ENCODE measurements at regions not wholly inside any gene's neighbourhood (a gene's known extent, or its start where the extent isn't known, plus 50 kb on each side); places are given as distances from the start of the nearest gene placed in this dataset.

DNA sequence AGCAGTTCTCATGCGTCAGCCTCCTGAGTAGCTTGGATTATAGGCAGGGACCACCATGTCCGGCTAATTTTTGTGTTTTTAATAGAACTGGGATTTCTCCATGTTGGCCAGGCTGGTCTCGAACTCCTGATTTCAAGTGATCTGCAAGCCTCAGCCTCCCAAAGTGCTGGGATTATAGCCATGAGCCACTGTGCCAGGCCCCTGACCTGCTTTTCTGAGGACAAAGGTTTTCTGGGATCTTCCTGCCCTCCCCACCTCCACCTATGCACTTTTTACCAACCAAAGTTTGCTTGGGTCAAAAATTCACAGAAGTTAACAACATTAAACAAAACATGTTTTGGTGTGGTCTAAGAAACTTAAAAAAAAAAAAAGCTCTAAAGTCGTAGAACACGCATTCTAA lies 259.9 kb downstream of the HAUS1 start:
- no peaks in the 10 kb centered on the region for H3K9me2 ChIP-seq (ENCODE audit: insufficient read depth)
- no peak overlapping the region for H3K27ac ChIP-seq
- in situ Hi-C loops (cut with MboI): no loop called here
- H3K4me1 ChIP-seq (ENCODE audit: insufficient read depth): no peaks in the 10 kb centered on the region
- H3K4me3 ChIP-seq: no peak overlapping the region
- no peak overlapping the region for H3K9ac ChIP-seq
- H3K36me3 ChIP-seq (ENCODE audit: low read depth): no peaks in the 10 kb centered on the region
- WGBS, 2 experiments (ENCODE audit: low coverage in 1 of 2, low lambda C conversion rate in 2 of 2, missing lambda C conversion rate in 2 of 2): 38 to 47% methylated on average over 5 of the region's 5 CpGs
- no peak overlapping the region for H3K4me2 ChIP-seq (ENCODE audit: unreplicated experiment)
- H3K79me2 ChIP-seq (ENCODE audit: insufficient read depth): no peaks in the 10 kb centered on the region
- H4K20me1 ChIP-seq (ENCODE audit: insufficient read depth): no peaks in the 10 kb centered on the region
- H3K9me3 ChIP-seq (ENCODE audit: low read depth): no peaks in the 10 kb centered on the region
- peaks cover 3% of the 10 kb centered on the region; the same call in 1 of the 2 replicates for H3K27me3 ChIP-seq (replicated peaks; ENCODE audit: insufficient read depth)
- H3F3A ChIP-seq (ENCODE audit: insufficient read depth): no peaks in the 10 kb centered on the region
- H2AFZ ChIP-seq: no peak overlapping the region
- no peak for TF ChIP-seq EZH2 (IDR thresholded peaks at IDR 0.05; ENCODE audit: insufficient read depth, poor library complexity, severe bottlenecking)
- TF ChIP-seq EZH2phosphoT487 (IDR thresholded peaks at IDR 0.05; ENCODE audit: insufficient read depth, low read depth): no peak
- no peak for DNase-seq

DNA sequence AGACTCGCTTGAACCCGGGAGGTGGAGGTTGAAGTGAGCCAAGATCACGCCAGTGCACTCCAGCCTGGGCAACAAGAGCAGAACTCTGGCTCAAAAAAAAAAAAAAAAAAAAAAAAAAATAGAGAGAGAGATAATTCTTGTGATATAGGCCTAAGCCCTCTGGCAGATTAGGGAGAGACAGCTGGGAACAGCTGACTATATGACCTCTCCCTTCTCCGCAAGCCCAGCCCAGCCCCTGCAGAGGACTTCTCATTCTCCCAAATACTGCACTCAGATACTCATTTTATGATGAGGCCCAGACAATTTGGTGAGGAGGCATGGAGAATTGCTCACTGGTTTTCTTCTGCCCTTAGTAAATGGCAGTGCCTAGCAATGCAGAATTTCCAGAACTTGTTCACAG lies 262.0 kb downstream of the HAUS1 start:
- in situ Hi-C loops (cut with MboI): no loop called here
- Histone ChIP-seq H3K9me3 (ENCODE audit: low read depth) (no peaks in the 10 kb centered on the region), H4K20me1 (ENCODE audit: insufficient read depth) (no peaks in the 10 kb centered on the region), H3K4me1 (ENCODE audit: insufficient read depth) (no peaks in the 10 kb centered on the region), H3K4me2 (ENCODE audit: unreplicated experiment) (no peak overlapping the region), H3K9me2 (ENCODE audit: insufficient read depth) (no peaks in the 10 kb centered on the region), H3K27ac (no peak overlapping the region), H3K4me3 (no peak overlapping the region), H3K36me3 (ENCODE audit: low read depth) (no peaks in the 10 kb centered on the region), H3K9ac (no peak overlapping the region), H2AFZ (no peak overlapping the region), H3K27me3 (replicated peaks; ENCODE audit: insufficient read depth) (peaks cover 6% of the 10 kb centered on the region; the same call in 1 of the 2 replicates), H3K79me2 (ENCODE audit: insufficient read depth) (no peaks in the 10 kb centered on the region), H3F3A (ENCODE audit: insufficient read depth) (no peaks in the 10 kb centered on the region)
- TF ChIP-seq EZH2 (IDR thresholded peaks at IDR 0.05; ENCODE audit: insufficient read depth, poor library complexity, severe bottlenecking) (no peak), EZH2phosphoT487 (IDR thresholded peaks at IDR 0.05; ENCODE audit: insufficient read depth, low read depth) (no peak)
- WGBS, 2 experiments (ENCODE audit: low coverage in 1 of 2, low lambda C conversion rate in 2 of 2, missing lambda C conversion rate in 2 of 2): 65 to 68% methylated on average over 4 of the region's 4 CpGs
- no peak for DNase-seq

DNA sequence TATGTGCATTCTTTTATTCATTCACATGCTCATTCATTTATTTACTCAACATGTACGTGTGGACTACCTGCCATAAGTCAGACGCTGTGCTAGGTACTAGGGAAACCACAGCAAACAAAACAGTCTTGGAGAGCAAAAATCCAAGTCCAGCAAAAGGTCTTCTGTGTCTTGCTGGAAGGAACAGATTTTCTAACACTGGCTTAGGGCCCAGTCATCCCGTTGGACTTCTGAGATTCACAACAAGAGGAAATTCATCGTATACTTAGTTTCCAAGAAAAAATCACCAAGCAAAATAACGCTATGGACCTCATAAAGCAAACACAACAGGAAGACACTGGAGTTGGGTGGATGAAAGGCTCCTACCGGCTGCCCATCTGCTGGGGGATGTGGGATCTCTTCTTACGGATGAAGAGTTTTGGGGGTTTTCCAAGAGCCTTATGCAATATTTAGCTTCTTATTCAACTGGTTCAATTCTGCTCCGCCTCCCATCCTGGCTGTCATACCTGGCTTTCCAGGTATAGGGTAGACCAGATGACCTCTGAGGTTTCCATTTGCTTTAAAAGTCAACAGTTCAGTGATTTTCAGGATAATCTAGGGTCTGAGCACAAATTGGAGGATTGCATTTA lies 262.7 kb downstream of the HAUS1 start:
- Histone ChIP-seq H3K9me3 (ENCODE audit: low read depth) (no peaks in the 10 kb centered on the region), H3F3A (ENCODE audit: insufficient read depth) (no peaks in the 10 kb centered on the region), H3K9ac (no peak overlapping the region), H3K4me1 (ENCODE audit: insufficient read depth) (no peaks in the 10 kb centered on the region), H3K9me2 (ENCODE audit: insufficient read depth) (no peaks in the 10 kb centered on the region), H3K79me2 (ENCODE audit: insufficient read depth) (no peaks in the 10 kb centered on the region), H3K4me3 (no peak overlapping the region), H4K20me1 (ENCODE audit: insufficient read depth) (no peaks in the 10 kb centered on the region), H3K4me2 (ENCODE audit: unreplicated experiment) (no peak overlapping the region), H3K27ac (no peak overlapping the region), H3K36me3 (ENCODE audit: low read depth) (no peaks in the 10 kb centered on the region), H2AFZ (no peak overlapping the region), H3K27me3 (replicated peaks; ENCODE audit: insufficient read depth) (peaks cover 9% of the 10 kb centered on the region; the same call in 1 of the 2 replicates)
- in situ Hi-C loops (cut with MboI): no loop called here
- WGBS, 2 experiments (ENCODE audit: low coverage in 1 of 2, low lambda C conversion rate in 2 of 2, missing lambda C conversion rate in 2 of 2): 28 to 30% methylated on average over 8 of the region's 8 CpGs
- TF ChIP-seq EZH2phosphoT487 (IDR thresholded peaks at IDR 0.05; ENCODE audit: insufficient read depth, low read depth): no peak
- TF ChIP-seq EZH2 (IDR thresholded peaks at IDR 0.05; ENCODE audit: insufficient read depth, poor library complexity, severe bottlenecking): no peak
- DNase-seq: no peak

DNA sequence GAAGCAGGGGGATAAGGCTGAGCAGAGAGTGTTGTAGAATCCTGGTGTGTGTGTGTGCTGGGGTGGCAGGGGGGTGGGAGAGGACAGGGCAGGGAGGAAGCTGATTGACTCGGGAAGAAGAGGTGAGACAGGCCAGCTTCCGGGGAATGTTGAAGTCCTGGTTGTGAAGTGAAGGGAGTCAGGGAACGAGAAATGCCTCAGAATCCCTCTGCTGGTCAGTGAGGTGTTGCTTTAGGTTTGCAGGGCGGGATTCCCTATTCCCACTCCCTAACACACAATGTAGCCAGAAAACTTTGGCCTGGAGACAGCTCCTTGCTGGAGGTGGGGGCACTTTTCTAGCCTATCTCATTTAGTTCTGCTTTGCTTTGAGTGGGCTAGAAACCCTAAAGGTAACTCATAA lies 265.1 kb downstream of the HAUS1 start:
- no peaks in the 10 kb centered on the region for H3K36me3 ChIP-seq (ENCODE audit: low read depth)
- H3K4me1 ChIP-seq (ENCODE audit: insufficient read depth): no peaks in the 10 kb centered on the region
- in situ Hi-C loops (cut with MboI): no loop called here
- H3K79me2 ChIP-seq (ENCODE audit: insufficient read depth): no peaks in the 10 kb centered on the region
- no peak overlapping the region for H3K9ac ChIP-seq
- H3F3A ChIP-seq (ENCODE audit: insufficient read depth): no peaks in the 10 kb centered on the region
- no peaks in the 10 kb centered on the region for H3K9me2 ChIP-seq (ENCODE audit: insufficient read depth)
- DNase-seq: no peak
- H3K4me3 ChIP-seq: no peak overlapping the region
- no peak overlapping the region for H3K4me2 ChIP-seq (ENCODE audit: unreplicated experiment)
- 13 to 16% methylated on average over 3 to 4 of the region's 4 CpGs for WGBS, 2 experiments (ENCODE audit: low coverage in 1 of 2, low lambda C conversion rate in 2 of 2, missing lambda C conversion rate in 2 of 2)
- H2AFZ ChIP-seq: no peak overlapping the region
- H4K20me1 ChIP-seq (ENCODE audit: insufficient read depth): no peaks in the 10 kb centered on the region
- no peaks in the 10 kb centered on the region for H3K9me3 ChIP-seq (ENCODE audit: low read depth)
- peaks cover 9% of the 10 kb centered on the region; the same call in 1 of the 2 replicates for H3K27me3 ChIP-seq (replicated peaks; ENCODE audit: insufficient read depth)
- H3K27ac ChIP-seq: no peak overlapping the region
- no peak for TF ChIP-seq EZH2phosphoT487 (IDR thresholded peaks at IDR 0.05; ENCODE audit: insufficient read depth, low read depth)
- no peak for TF ChIP-seq EZH2 (IDR thresholded peaks at IDR 0.05; ENCODE audit: insufficient read depth, poor library complexity, severe bottlenecking)
